ENCODE measurements at regions not wholly inside any gene's neighbourhood (a gene's known extent, or its start where the extent isn't known, plus 50 kb on each side); places are given as distances from the start of the nearest gene placed in this dataset.

DNA sequence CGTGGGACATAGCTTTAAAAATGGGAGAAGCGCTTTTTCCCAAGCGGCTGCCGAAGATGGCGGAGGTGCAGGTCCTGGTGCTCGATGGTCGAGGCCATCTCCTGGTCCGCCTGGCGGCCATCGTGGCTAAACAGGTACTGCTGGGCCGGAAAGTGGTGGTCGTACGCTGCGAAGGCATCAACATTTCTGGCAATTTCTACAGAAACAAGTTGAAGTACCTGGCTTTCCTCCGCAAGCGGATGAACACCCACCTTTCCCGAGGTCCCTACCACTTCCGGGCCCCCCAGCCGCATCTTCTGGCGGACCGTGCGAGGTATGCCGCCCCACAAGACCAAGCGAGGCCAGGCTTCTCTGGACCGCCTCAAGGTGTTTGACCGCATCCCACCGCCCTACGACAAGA lies 245.5 kb downstream of the MRPL39 start:
- no peaks in the 10 kb centered on the region for H3K27me3 ChIP-seq (ENCODE audit: insufficient read depth)
- H3K27ac ChIP-seq (ENCODE audit: low read depth), result no peak overlapping the region
- TF ChIP-seq JUNB (IDR thresholded peaks at IDR 0.05; ENCODE audit: unreplicated experiment) (no peak), CREB1 (CRISPR knock-in tag; IDR thresholded peaks at IDR 0.05; ENCODE audit: low read depth) (no peak), POLR2AphosphoS5 (IDR thresholded peaks at IDR 0.05; ENCODE audit: low read depth) (no peak), ZNF331 (CRISPR knock-in tag; IDR thresholded peaks at IDR 0.05; ENCODE audit: low read depth) (no peak), NANOG (IDR thresholded peaks at IDR 0.05; ENCODE audit: borderline replicate concordance) (no peak), EZH2 (IDR thresholded peaks at IDR 0.05; ENCODE audit: low read depth, unreplicated experiment) (no peak), CTCF (conservative IDR thresholded peaks at IDR 0.05; ENCODE audit: low read depth in 2 of 2) (no peak), ZNF114 (CRISPR knock-in tag; IDR thresholded peaks at IDR 0.05) (no peak), STAT1 (IDR thresholded peaks at IDR 0.05; ENCODE audit: unreplicated experiment) (no peak), ETS1 (IDR thresholded peaks at IDR 0.05) (no peak), EZH2phosphoT487 (IDR thresholded peaks at IDR 0.05; ENCODE audit: unreplicated experiment) (no peak)
- TF ChIP-seq, protein P1, sequence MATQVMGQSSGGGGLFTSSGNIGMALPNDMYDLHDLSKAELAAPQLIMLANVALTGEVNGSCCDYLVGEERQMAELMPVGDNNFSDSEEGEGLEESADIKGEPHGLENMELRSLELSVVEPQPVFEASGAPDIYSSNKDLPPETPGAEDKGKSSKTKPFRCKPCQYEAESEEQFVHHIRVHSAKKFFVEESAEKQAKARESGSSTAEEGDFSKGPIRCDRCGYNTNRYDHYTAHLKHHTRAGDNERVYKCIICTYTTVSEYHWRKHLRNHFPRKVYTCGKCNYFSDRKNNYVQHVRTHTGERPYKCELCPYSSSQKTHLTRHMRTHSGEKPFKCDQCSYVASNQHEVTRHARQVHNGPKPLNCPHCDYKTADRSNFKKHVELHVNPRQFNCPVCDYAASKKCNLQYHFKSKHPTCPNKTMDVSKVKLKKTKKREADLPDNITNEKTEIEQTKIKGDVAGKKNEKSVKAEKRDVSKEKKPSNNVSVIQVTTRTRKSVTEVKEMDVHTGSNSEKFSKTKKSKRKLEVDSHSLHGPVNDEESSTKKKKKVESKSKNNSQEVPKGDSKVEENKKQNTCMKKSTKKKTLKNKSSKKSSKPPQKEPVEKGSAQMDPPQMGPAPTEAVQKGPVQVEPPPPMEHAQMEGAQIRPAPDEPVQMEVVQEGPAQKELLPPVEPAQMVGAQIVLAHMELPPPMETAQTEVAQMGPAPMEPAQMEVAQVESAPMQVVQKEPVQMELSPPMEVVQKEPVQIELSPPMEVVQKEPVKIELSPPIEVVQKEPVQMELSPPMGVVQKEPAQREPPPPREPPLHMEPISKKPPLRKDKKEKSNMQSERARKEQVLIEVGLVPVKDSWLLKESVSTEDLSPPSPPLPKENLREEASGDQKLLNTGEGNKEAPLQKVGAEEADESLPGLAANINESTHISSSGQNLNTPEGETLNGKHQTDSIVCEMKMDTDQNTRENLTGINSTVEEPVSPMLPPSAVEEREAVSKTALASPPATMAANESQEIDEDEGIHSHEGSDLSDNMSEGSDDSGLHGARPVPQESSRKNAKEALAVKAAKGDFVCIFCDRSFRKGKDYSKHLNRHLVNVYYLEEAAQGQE (IDR thresholded peaks at IDR 0.05; ENCODE audit: unreplicated experiment), result no peak
- TF ChIP-seq, protein P2, sequence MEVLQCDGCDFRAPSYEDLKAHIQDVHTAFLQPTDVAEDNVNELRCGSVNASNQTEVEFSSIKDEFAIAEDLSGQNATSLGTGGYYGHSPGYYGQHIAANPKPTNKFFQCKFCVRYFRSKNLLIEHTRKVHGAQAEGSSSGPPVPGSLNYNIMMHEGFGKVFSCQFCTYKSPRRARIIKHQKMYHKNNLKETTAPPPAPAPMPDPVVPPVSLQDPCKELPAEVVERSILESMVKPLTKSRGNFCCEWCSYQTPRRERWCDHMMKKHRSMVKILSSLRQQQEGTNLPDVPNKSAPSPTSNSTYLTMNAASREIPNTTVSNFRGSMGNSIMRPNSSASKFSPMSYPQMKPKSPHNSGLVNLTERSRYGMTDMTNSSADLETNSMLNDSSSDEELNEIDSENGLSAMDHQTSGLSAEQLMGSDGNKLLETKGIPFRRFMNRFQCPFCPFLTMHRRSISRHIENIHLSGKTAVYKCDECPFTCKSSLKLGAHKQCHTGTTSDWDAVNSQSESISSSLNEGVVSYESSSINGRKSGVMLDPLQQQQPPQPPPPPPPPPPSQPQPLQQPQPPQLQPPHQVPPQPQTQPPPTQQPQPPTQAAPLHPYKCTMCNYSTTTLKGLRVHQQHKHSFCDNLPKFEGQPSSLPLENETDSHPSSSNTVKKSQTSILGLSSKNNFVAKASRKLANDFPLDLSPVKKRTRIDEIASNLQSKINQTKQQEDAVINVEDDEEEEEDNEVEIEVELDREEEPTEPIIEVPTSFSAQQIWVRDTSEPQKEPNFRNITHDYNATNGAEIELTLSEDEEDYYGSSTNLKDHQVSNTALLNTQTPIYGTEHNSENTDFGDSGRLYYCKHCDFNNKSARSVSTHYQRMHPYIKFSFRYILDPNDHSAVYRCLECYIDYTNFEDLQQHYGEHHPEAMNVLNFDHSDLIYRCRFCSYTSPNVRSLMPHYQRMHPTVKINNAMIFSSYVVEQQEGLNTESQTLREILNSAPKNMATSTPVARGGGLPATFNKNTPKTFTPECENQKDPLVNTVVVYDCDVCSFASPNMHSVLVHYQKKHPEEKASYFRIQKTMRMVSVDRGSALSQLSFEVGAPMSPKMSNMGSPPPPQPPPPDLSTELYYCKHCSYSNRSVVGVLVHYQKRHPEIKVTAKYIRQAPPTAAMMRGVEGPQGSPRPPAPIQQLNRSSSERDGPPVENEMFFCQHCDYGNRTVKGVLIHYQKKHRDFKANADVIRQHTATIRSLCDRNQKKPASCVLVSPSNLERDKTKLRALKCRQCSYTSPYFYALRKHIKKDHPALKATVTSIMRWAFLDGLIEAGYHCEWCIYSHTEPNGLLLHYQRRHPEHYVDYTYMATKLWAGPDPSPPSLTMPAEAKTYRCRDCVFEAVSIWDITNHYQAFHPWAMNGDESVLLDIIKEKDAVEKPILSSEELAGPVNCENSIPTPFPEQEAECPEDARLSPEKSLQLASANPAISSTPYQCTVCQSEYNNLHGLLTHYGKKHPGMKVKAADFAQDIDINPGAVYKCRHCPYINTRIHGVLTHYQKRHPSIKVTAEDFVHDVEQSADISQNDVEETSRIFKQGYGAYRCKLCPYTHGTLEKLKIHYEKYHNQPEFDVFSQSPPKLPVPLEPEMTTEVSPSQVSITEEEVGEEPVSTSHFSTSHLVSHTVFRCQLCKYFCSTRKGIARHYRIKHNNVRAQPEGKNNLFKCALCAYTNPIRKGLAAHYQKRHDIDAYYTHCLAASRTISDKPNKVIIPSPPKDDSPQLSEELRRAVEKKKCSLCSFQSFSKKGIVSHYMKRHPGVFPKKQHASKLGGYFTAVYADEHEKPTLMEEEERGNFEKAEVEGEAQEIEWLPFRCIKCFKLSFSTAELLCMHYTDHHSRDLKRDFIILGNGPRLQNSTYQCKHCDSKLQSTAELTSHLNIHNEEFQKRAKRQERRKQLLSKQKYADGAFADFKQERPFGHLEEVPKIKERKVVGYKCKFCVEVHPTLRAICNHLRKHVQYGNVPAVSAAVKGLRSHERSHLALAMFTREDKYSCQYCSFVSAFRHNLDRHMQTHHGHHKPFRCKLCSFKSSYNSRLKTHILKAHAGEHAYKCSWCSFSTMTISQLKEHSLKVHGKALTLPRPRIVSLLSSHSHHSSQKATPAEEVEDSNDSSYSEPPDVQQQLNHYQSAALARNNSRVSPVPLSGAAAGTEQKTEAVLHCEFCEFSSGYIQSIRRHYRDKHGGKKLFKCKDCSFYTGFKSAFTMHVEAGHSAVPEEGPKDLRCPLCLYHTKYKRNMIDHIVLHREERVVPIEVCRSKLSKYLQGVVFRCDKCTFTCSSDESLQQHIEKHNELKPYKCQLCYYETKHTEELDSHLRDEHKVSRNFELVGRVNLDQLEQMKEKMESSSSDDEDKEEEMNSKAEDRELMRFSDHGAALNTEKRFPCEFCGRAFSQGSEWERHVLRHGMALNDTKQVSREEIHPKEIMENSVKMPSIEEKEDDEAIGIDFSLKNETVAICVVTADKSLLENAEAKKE (CRISPR knock-in tag; IDR thresholded peaks at IDR 0.05), result no peak
- no peaks in the 10 kb centered on the region for H3F3A ChIP-seq (replicated peaks; ENCODE audit: low read depth)
- Mint-ChIP-seq H3K4me1 (peaks cover 6% of the 10 kb centered on the region; the same call in 1 of the 3 replicates), H3K4me3 (no peak overlapping the region), H3K27me3 (ENCODE audit: insufficient read depth, low read depth, poor library complexity) (no peaks in the 10 kb centered on the region), H3K27ac (no peak overlapping the region), H3K9me3 (no peaks in the 10 kb centered on the region; the same call in 1 of the 3 replicates), H3K36me3 (ENCODE audit: low read depth) (no peaks in the 10 kb centered on the region)
- H3K4me2 ChIP-seq, result no peak overlapping the region
- H2AFZ ChIP-seq, result no peak overlapping the region
- H3K79me2 ChIP-seq (replicated peaks; ENCODE audit: insufficient read depth), result no peaks in the 10 kb centered on the region
- H3K36me3 ChIP-seq (ENCODE audit: insufficient read depth), result 0 out of 2 replicates have a peak, but pooled peaks cover 3% of the 10 kb centered on the region
- H3K4me3 ChIP-seq, result no peak overlapping the region
- H3K4me1 ChIP-seq (ENCODE audit: insufficient read depth), result no peaks in the 10 kb centered on the region
- peaks cover 15% of the 10 kb centered on the region for H3K9me2 ChIP-seq (ENCODE audit: insufficient read depth)
- no peaks in the 10 kb centered on the region for H4K20me1 ChIP-seq (replicated peaks; ENCODE audit: insufficient read depth)
- ATAC-seq, result no peak
- DNase-seq (ENCODE audit: low spot score), result no peak

Measured in GM23338 (cell line).